K562 (cell line): ENCODE measurements at regions not wholly inside any gene's neighbourhood (a gene's known extent, or its start where the extent isn't known, plus 50 kb on each side); places are given as distances from the start of the nearest gene placed in this dataset.

Experiments
- ATAC-seq: fragments of 200-7000 bp; cut with Tn5 transposase; 3 replicates; pipeline ENCODE4 v1.9.1; 2020; ENCODE audit warnings: moderate library complexity
- BruUV-seq: library from RNA; stranded (reverse); fragments of 400-500 nt; replicated peaks from 2 replicates; lab custom pipeline; 2021; lab: Mats Ljungman, UMichigan
- CTCF ChIA-PET: fragments of 300-600 bp; formaldehyde crosslinking; extraction: SDS; loops from one replicate; lab custom pipeline; 2021; ENCODE audit warnings: low intra/inter-chr PET ratio; lab: Yijun Ruan, JAX
- POLR2A ChIA-PET: fragments of 300-600, 350-650 bp; sonication (Branson Sonifier 250); formaldehyde crosslinking; extraction: SDS; loops from one replicate; lab custom pipeline; 2021; ENCODE audit warnings: antibody characterized with exemption, inconsistent platforms; lab: Yijun Ruan, JAX
- DNase-seq, 4 experiments: peaks; one replicate each; pipeline versions ENCODE4 v3.0.0 to v3.0.0-alpha.2; 2011 to 2018; ENCODE audit warnings: low spot score in 3 of 4, mixed read lengths in 3 of 4; ENCODE audit errors: extremely low read depth in 1 of 4
- FAIRE-seq: peaks from 2 replicates; lab custom pipeline; 2011; peaks lifted over from hg19 to GRCh38; lab: Jason Lieb, UNC
- H2AFZ ChIP-seq: 2 replicates; pipeline ENCODE4 v1.6.0; 2011; ENCODE audit warnings: low read depth, low read length, control low read depth, inconsistent platforms
- H3K27ac ChIP-seq: fragments of 200-600 bp; 3 replicates; pipeline ENCODE4 v1.8.0; 2011; ENCODE audit warnings: low read depth, mild to moderate bottlenecking, control low read depth, inconsistent platforms, low read length, moderate library complexity, mixed read lengths; ENCODE audit errors: extremely low read depth
- H3K27me3 ChIP-seq, 2 experiments: fragments of 300-600 bp in 1 of 2; 2 replicates in 1 of 2; 3 replicates in 1 of 2; pipeline versions ENCODE4 v1.6.0 to v1.8.0; 2011; ENCODE audit warnings: inconsistent platforms in 2 of 2, low read length in 2 of 2, mild to moderate bottlenecking in 1 of 2, mixed read lengths in 1 of 2, moderate library complexity in 1 of 2; ENCODE audit not compliant: control insufficient read depth in 2 of 2, insufficient read depth in 2 of 2
- H3K36me3 ChIP-seq: fragments of 300-600 bp; 3 replicates; pipeline ENCODE4 v1.8.0; 2011; ENCODE audit warnings: mild to moderate bottlenecking, low read length, inconsistent platforms; ENCODE audit not compliant: control insufficient read depth, insufficient read depth
- H3K4me1 ChIP-seq, 2 experiments: fragments of 200-600 bp in 1 of 2; replicated peaks in 1 of 2; 2 replicates in 1 of 2; 3 replicates in 1 of 2; pipeline versions ENCODE4 v1.5.1 to v1.8.0; 2011; ENCODE audit warnings: inconsistent platforms in 2 of 2, low read length in 2 of 2, mild to moderate bottlenecking in 1 of 2, mixed read lengths in 1 of 2, moderate library complexity in 1 of 2; ENCODE audit not compliant: control insufficient read depth in 2 of 2, insufficient read depth in 2 of 2
- H3K4me2 ChIP-seq: 2 replicates; pipeline ENCODE4 v1.6.1; 2011; ENCODE audit warnings: low read length, control low read depth, inconsistent platforms, mixed read lengths; ENCODE audit not compliant: insufficient read depth
- H3K4me3 ChIP-seq: fragments of 200-600 bp; sonication (generic), shearing (Covaris generic); 2 replicates; pipeline ENCODE4 v1.5.1; 2016; ENCODE audit warnings: control low read depth, inconsistent platforms
- H3K79me2 ChIP-seq: fragments of 200-600 bp; 3 replicates; pipeline ENCODE4 v1.8.0; 2011; ENCODE audit warnings: low read length, inconsistent platforms; ENCODE audit not compliant: control insufficient read depth, insufficient read depth
- H3K9ac ChIP-seq, 2 experiments: 2 replicates each; pipeline versions ENCODE4 v1.6.0 to v1.6.1; 2011; ENCODE audit warnings: low read depth in 2 of 2, low read length in 2 of 2, control low read depth in 1 of 2, inconsistent platforms in 1 of 2, mild to moderate bottlenecking in 1 of 2, mixed read lengths in 1 of 2; ENCODE audit not compliant: insufficient read depth in 1 of 2
- H3K9me1 ChIP-seq: one replicate; pipeline ENCODE4 v1.6.0; 2011; ENCODE audit warnings: inconsistent platforms, mild to moderate bottlenecking, low read length, moderate library complexity; ENCODE audit not compliant: control insufficient read depth, insufficient read depth
- H3K9me3 ChIP-seq: replicated peaks from 2 replicates; pipeline ENCODE4 v1.5.1; 2011; ENCODE audit warnings: low read depth, low read length, inconsistent platforms; ENCODE audit not compliant: control insufficient read depth, insufficient read depth
- H4K20me1 ChIP-seq: replicated peaks from 2 replicates; pipeline ENCODE4 v1.6.1; 2011; ENCODE audit warnings: low read length, inconsistent platforms, mixed read lengths; ENCODE audit not compliant: control insufficient read depth, insufficient read depth
- ARNT ChIP-seq, 2 experiments: fragments of 450-650 bp; IDR thresholded peaks; 2 replicates each; pipeline ENCODE4 v1.6.1; 2016; ENCODE audit warnings: mild to moderate bottlenecking in 1 of 2
- BACH1 ChIP-seq: fragments of 200-800 bp; sonication (Bioruptor generic); IDR thresholded peaks from 2 replicates; pipeline ENCODE4 v1.6.1; 2016; ENCODE audit warnings: missing genetic modification characterization, missing compliant biosample characterization
- HMG20A ChIP-seq: fragments of 450-650 bp; formaldehyde crosslinking; conservative IDR thresholded peaks from 2 replicates; pipeline ENCODE4 v1.4.0; 2020; ENCODE audit warnings: mild to moderate bottlenecking, mixed read lengths
- L3MBTL2 ChIP-seq: fragments of 450-650 bp; IDR thresholded peaks from 2 replicates; pipeline ENCODE4 v1.6.1; 2016; ENCODE audit warnings: mild to moderate bottlenecking, moderate library complexity
- WGBS: fragments of 100-300 bp; shearing (Covaris generic); methylation state at CpG from one replicate; pipeline ENCODE4 v1.1.6; 2016; ENCODE audit warnings: low coverage, mixed read lengths; ENCODE audit not compliant: insufficient coverage; ENCODE audit errors: missing lambda C conversion rate; 5-methylcytosine and 5-hydroxymethylcytosine counted together
- in situ Hi-C: fragments of 300-500 bp; cut with MboI; formaldehyde crosslinking; loops from 4 replicates; pipeline ENCODE4 v1.15.0; 2018; ENCODE audit warnings: inconsistent platforms, mixed read lengths
- intact Hi-C: fragments of 100-400 bp; cut with micrococcal nuclease; formaldehyde crosslinking; loops from 2 replicates; pipeline ENCODE4 v1.14.2; 2022
- TF ChIP-seq, protein P1 (sequence below): fragments of 200-800 bp; sonication (Bioruptor generic); IDR thresholded peaks from 2 replicates; pipeline ENCODE4 v1.6.1; 2017; ENCODE audit warnings: missing genetic modification characterization, missing compliant biosample characterization
- TF ChIP-seq, protein P2 (sequence below): sonication (generic); formaldehyde crosslinking; IDR thresholded peaks from 2 replicates; pipeline ENCODE4 v1.8.0; 2022; ENCODE audit warnings: missing genetic modification reagents, mild to moderate bottlenecking, borderline replicate concordance
- TF ChIP-seq, protein P3 (sequence below), 3 experiments: fragments of 200-800 bp in 1 of 3; fragments of 250-450 bp in 1 of 3; fragments of 450-650 bp in 1 of 3; sonication (Bioruptor Pico) in 1 of 3; sonication (Bioruptor generic) in 1 of 3; formaldehyde crosslinking in 1 of 3; IDR thresholded peaks; 2 replicates each; pipeline versions ENCODE4 v1.6.1 to v1.8.0; 2016 to 2022; ENCODE audit warnings: mild to moderate bottlenecking in 2 of 3, missing genetic modification characterization in 2 of 3, missing compliant biosample characterization in 1 of 3, moderate library complexity in 1 of 3
- TF ChIP-seq, protein P4 (sequence below): IDR thresholded peaks from 2 replicates; pipeline ENCODE4 v1.6.1; 2011; ENCODE audit warnings: borderline replicate concordance, low read depth, mild to moderate bottlenecking, moderate library complexity, low read length; ENCODE audit not compliant: insufficient read depth, poor library complexity, severe bottlenecking
- TF ChIP-seq, protein P5 (sequence below): IDR thresholded peaks from 2 replicates; pipeline ENCODE4 v1.6.1; 2016; ENCODE audit warnings: missing genetic modification characterization, missing compliant biosample characterization

DNA sequence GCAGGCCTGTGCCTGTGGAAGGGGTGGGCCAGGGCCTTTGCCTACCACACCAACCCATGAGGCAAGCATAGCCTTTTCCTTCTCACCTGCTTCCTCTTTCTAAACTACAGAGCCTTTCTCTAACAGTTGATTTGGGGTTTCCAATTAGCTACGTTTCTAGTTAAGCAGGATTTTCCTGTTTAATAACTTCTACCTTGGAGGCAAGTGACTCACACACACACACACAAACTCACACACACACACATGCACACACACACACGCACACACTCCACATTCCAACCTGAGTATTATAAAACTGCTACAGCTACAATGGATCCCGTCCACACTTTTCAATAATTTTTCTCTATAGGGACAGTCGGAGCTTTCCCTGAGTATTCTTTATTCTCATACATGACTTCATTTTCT, 84.9 kb downstream of the SOX11 start (continued):
- TF ChIP-seq, protein P1, sequence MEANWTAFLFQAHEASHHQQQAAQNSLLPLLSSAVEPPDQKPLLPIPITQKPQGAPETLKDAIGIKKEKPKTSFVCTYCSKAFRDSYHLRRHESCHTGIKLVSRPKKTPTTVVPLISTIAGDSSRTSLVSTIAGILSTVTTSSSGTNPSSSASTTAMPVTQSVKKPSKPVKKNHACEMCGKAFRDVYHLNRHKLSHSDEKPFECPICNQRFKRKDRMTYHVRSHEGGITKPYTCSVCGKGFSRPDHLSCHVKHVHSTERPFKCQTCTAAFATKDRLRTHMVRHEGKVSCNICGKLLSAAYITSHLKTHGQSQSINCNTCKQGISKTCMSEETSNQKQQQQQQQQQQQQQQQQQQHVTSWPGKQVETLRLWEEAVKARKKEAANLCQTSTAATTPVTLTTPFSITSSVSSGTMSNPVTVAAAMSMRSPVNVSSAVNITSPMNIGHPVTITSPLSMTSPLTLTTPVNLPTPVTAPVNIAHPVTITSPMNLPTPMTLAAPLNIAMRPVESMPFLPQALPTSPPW (CRISPR knock-in tag), result no peak
- TF ChIP-seq, protein P2, sequence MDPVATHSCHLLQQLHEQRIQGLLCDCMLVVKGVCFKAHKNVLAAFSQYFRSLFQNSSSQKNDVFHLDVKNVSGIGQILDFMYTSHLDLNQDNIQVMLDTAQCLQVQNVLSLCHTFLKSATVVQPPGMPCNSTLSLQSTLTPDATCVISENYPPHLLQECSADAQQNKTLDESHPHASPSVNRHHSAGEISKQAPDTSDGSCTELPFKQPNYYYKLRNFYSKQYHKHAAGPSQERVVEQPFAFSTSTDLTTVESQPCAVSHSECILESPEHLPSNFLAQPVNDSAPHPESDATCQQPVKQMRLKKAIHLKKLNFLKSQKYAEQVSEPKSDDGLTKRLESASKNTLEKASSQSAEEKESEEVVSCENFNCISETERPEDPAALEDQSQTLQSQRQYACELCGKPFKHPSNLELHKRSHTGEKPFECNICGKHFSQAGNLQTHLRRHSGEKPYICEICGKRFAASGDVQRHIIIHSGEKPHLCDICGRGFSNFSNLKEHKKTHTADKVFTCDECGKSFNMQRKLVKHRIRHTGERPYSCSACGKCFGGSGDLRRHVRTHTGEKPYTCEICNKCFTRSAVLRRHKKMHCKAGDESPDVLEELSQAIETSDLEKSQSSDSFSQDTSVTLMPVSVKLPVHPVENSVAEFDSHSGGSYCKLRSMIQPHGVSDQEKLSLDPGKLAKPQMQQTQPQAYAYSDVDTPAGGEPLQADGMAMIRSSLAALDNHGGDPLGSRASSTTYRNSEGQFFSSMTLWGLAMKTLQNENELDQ, result no peak
- no peak for TF ChIP-seq L3MBTL2

DNA sequence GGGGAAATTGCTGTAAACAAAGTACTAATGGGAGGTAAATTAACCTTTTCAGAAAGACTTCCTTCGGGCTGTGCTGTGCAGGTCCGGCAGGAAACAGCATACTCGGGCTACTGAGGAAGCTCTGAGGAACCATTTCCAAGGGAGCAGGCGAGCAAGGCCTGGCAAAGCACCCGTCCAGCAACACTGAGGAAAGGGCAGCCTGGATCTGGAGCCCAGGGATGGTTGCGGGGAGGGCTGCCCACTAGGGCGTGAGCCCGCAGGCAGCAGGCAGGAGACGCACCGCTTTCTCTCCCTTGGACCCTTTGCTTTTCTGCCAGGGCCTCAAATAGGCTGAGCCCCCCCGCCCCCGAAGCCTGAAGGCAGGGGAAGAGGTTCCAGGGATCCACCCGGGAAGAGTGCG, 89.5 kb downstream of the SOX11 start:
- Histone ChIP-seq H3K4me3 (no peak overlapping the region), H3K4me2 (no peak overlapping the region), H3K9me3 (no peaks in the 10 kb centered on the region), H3K27ac (no peak overlapping the region), H3K36me3 (no peaks in the 10 kb centered on the region), H3K9ac (no peak overlapping the region), H3K4me1 (no peaks in the 10 kb centered on the region), H4K20me1 (no peaks in the 10 kb centered on the region), H3K79me2 (no peaks in the 10 kb centered on the region), H3K9me1 (no peaks in the 10 kb centered on the region), H2AFZ (no peak overlapping the region), H3K27me3 (no peaks in the 10 kb centered on the region)
- BruUV-seq, result no TSS peak
- intact Hi-C loops (no loop called here), in situ Hi-C loops (no loop called here)
- POLR2A ChIA-PET, result no interaction called here
- no peak for DNase-seq
- CTCF ChIA-PET, result no interaction called here
- no peak for ATAC-seq
- 0% methylated on average over 9 of the region's 14 CpGs for WGBS
- no peak for FAIRE-seq
- TF ChIP-seq, protein P3, sequence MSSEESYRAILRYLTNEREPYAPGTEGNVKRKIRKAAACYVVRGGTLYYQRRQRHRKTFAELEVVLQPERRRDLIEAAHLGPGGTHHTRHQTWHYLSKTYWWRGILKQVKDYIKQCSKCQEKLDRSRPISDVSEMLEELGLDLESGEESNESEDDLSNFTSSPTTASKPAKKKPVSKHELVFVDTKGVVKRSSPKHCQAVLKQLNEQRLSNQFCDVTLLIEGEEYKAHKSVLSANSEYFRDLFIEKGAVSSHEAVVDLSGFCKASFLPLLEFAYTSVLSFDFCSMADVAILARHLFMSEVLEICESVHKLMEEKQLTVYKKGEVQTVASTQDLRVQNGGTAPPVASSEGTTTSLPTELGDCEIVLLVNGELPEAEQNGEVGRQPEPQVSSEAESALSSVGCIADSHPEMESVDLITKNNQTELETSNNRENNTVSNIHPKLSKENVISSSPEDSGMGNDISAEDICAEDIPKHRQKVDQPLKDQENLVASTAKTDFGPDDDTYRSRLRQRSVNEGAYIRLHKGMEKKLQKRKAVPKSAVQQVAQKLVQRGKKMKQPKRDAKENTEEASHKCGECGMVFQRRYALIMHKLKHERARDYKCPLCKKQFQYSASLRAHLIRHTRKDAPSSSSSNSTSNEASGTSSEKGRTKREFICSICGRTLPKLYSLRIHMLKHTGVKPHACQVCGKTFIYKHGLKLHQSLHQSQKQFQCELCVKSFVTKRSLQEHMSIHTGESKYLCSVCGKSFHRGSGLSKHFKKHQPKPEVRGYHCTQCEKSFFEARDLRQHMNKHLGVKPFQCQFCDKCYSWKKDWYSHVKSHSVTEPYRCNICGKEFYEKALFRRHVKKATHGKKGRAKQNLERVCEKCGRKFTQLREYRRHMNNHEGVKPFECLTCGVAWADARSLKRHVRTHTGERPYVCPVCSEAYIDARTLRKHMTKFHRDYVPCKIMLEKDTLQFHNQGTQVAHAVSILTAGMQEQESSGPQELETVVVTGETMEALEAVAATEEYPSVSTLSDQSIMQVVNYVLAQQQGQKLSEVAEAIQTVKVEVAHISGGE (CRISPR knock-in tag; IDR thresholded peaks at IDR 0.05), result no peak
- TF ChIP-seq HMG20A (CRISPR knock-in tag), result no peak
- TF ChIP-seq, protein P4, sequence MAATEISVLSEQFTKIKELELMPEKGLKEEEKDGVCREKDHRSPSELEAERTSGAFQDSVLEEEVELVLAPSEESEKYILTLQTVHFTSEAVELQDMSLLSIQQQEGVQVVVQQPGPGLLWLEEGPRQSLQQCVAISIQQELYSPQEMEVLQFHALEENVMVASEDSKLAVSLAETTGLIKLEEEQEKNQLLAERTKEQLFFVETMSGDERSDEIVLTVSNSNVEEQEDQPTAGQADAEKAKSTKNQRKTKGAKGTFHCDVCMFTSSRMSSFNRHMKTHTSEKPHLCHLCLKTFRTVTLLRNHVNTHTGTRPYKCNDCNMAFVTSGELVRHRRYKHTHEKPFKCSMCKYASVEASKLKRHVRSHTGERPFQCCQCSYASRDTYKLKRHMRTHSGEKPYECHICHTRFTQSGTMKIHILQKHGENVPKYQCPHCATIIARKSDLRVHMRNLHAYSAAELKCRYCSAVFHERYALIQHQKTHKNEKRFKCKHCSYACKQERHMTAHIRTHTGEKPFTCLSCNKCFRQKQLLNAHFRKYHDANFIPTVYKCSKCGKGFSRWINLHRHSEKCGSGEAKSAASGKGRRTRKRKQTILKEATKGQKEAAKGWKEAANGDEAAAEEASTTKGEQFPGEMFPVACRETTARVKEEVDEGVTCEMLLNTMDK, result no peak
- TF ChIP-seq BACH1 (tag), result no peak
- no peak for TF ChIP-seq ARNT (IDR thresholded peaks at IDR 0.05)
- TF ChIP-seq, protein P5, sequence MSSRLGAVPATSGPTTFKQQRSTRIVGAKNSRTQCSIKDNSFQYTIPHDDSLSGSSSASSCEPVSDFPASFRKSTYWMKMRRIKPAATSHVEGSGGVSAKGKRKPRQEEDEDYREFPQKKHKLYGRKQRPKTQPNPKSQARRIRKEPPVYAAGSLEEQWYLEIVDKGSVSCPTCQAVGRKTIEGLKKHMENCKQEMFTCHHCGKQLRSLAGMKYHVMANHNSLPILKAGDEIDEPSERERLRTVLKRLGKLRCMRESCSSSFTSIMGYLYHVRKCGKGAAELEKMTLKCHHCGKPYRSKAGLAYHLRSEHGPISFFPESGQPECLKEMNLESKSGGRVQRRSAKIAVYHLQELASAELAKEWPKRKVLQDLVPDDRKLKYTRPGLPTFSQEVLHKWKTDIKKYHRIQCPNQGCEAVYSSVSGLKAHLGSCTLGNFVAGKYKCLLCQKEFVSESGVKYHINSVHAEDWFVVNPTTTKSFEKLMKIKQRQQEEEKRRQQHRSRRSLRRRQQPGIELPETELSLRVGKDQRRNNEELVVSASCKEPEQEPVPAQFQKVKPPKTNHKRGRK (tag), result no peak
